HG03108 (cell line): ENCODE measurements at regions not wholly inside any gene's neighbourhood (a gene's known extent, or its start where the extent isn't known, plus 50 kb on each side); places are given as distances from the start of the nearest gene placed in this dataset.

Experiments
- ATAC-seq: cut with Tn5 transposase; IDR thresholded peaks from one replicate; pipeline ENCODE4 v1.9.1; 2021; ENCODE audit warnings: moderate library complexity; ENCODE audit not compliant: unreplicated experiment

DNA sequence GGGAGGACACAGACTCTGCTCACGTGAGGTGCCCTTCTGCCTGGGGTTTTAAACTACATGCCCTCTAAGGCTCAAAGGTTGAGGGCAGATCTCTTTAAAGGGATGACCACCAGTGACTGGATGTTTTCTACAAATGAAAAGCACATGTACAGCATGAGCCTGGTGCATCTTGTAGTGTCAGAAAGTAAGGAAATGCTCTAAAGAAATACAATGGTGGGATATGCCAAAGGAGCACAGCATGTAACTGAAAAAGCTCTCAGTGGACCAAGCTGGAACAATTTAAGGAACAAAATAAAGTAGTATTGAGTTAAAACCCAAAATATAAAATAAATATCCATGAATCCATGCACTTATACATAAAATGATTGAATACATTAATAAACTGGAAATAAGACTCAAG is 78.3 kb upstream of the SEMA6D start:
- no peak for ATAC-seq

DNA sequence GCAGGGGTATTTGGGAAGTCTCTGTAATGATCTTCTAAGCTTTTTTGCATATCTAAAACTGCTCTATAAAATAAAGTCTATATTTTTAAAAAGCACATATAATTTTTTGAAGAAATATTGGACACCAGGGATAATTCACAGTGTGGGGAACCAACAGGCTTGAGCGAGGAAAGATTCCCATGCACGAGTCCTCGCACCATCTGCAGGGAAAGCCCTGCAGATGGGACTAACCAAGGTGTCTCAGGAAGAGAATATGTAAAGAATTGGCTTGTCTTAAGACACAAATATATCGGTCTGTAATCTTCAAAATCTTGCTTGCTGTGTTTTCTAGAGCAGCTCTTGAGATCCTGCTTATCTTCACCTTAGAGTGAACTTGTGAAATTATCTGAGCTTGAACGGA is 77.2 kb upstream of the SEMA6D start:
- no peak for ATAC-seq

DNA sequence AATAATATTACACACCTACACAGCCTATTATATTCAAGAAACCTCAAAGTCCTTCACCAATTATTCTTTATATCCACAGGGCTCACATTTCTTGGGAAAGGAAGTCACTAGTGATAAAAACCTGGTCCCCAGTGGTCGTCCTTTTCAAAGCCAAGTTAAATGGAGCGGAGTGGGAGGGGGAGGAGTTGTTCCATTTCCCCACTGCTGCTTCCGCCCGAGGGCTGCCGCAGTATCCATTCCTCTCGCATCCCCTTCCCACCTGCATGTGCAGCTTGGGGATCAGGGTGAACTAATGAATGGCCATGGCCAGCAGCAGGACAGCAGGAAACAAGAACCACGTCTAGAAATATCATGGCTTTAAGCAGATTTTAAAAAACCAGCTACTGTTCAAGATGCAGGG is 76.4 kb upstream of the SEMA6D start:
- no peak for ATAC-seq

DNA sequence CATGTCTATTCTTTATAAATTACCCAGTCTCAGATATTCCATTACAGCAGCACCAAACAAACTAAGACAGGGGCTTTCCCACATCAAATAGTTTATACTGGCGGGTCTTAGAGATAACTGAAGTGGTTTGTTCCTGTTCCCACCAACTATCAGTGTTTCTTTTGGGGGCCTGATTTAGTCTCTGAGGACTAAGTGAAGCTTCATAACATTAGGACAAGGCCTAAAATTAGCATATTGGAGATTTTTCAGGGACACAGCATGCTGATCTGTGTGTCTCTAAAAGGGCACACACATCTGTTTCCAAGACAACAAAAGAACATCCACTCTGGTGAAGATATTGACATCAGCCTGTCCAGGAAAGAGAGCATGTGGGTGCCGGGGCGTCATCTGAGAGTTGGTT is 72.6 kb upstream of the SEMA6D start:
- no peak for ATAC-seq

DNA sequence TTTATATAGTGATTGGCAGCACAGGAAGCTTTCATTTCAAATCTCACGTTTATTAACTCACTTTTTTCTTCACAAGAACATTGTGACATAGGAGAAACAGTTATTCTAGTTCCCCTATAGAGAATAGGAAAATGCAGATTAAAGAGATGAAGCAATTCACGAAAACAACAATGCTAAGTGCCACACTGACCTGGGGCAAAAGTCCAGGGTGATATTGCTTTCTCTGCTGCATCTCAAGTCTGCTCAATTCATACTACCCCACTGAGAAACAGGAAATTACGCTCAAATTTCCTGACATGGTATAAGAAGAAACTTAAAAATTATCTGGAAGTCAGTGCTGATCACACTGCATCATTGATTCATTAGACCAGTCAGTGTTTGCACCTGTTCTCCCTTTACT is 66.7 kb upstream of the SEMA6D start:
- ATAC-seq = no peak

DNA sequence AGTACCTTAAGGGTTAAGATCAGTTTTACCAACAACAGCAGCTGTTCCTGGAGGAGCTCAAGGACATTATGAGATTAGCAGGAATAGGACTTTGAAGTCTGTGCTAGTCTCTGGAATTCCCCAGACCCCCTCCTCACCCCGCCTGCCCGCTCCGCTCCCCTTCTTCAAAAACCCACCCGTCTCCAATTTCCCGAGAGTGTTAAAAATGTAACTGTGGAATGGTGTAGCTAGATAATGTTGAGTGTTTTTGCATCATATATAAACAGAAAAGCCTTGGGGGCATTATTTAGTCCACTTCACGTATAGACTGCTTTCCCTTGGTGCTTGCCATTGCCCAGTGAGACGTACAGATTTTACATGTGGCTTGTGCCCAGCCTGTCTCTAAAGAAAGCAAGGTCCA is 65.0 kb upstream of the SEMA6D start:
- no peak for ATAC-seq

DNA sequence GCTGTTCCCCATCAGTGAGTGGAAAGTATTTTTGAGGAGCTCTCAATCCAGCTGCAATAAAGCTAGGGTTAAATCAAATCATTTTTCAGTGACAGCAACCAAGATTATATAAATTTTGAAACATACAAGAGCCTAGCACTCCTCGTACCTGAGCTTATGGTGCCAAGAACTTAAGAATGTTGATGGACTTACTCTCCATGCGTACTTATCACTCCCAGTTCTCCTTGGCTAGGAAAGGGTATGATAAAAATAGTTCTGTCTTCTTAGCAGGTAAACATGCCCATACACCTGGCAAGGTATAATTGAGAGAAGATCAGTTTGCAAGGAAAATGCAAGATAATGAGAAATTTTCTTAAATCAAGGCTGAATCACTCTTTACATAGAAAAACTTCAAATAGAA is 64.5 kb upstream of the SEMA6D start:
- no peak for ATAC-seq

DNA sequence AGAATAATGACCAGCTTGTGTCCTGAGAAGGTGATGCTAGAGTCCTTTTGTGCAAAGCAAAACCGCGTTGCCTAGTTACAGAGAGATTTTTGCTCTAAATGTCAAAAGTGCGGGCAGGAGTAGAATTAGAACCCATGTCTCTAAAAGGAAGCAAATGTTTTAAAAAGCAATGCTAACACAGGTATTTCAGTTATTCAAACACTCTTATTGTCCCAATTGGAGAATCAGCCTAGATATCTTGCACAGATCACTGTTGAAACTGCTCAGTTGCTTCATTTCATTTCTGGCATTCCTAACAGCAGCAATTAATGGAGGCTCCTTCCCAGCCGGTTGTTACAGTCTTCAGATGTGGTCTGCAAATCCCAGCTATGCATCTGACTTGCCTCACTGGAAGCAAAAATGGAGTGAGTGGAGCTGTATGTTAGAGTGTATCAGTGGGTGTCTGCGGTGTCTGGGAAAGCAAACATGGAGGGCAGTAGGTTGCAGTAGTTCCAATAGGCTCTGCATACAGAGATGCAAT is 55.6 kb upstream of the SEMA6D start:
- ATAC-seq = no peak

DNA sequence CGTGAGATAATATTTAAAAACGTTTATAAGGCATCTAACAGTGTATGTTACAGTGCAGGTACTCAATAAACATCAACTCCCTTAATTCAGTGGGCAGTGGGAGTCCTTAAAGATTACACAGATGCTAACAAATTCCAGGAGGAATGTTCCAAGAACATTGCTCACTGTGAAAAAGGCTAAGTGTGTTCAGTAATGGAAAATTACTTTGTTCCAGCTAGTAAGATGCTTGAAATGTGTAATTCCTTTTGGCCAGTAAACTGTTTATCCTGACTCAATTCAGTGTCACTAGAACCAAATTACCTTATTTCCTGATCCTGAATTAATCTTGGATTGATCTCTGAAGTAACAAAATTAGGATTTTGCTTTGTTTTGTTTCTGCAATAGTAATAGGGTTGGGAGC is 54.2 kb upstream of the SEMA6D start:
- ATAC-seq = no peak
